Liver (tissue), 8 donors: ENCODE measurements at regions not wholly inside any gene's neighbourhood (a gene's known extent, or its start where the extent isn't known, plus 50 kb on each side); places are given as distances from the start of the nearest gene placed in this dataset.

Source experiments
- DNase-seq: peaks from one replicate; pipeline ENCODE4 v3.0.0-alpha.2; 2017; ENCODE audit warnings: low spot score
- H3K27ac ChIP-seq, 2 donors: one replicate each; pipeline ENCODE4 v1.7.0; 2013; ENCODE audit warnings: inconsistent platforms in 2 of 2, low read length in 2 of 2, control low read depth in 1 of 2, low read depth in 1 of 2, mild to moderate bottlenecking in 1 of 2
- H3K27me3 ChIP-seq, 4 donors: one replicate each; pipeline versions ENCODE4 v1.6.1 to v1.7.0; 2013; ENCODE audit warnings: low read length in 3 of 4, inconsistent platforms in 1 of 4, mild to moderate bottlenecking in 1 of 4, moderate library complexity in 1 of 4; ENCODE audit not compliant: control insufficient read depth in 4 of 4, insufficient read depth in 4 of 4
- H3K36me3 ChIP-seq, 4 donors: one replicate each; pipeline versions ENCODE4 v1.6.1 to v1.7.0; 2013; ENCODE audit warnings: low read length in 3 of 4, mild to moderate bottlenecking in 3 of 4, low read depth in 1 of 4, moderate library complexity in 1 of 4; ENCODE audit not compliant: control insufficient read depth in 4 of 4, insufficient read depth in 3 of 4
- H3K4me1 ChIP-seq, 4 donors: one replicate each; pipeline versions ENCODE4 v1.6.1 to v1.7.0; 2013; ENCODE audit warnings: low read length in 3 of 4, mild to moderate bottlenecking in 3 of 4, moderate library complexity in 1 of 4; ENCODE audit not compliant: control insufficient read depth in 4 of 4, insufficient read depth in 4 of 4
- H3K4me3 ChIP-seq, 3 donors: one replicate each; pipeline versions ENCODE4 v1.6.1 to v1.7.0; 2013; ENCODE audit warnings: low read length in 3 of 3, control low read depth in 1 of 3, low read depth in 1 of 3, mild to moderate bottlenecking in 1 of 3
- H3K9ac ChIP-seq, 2 donors: one replicate each; pipeline ENCODE4 v1.7.0; 2013; ENCODE audit warnings: low read length in 2 of 2, mild to moderate bottlenecking in 2 of 2, moderate library complexity in 2 of 2, control low read depth in 1 of 2, low read depth in 1 of 2
- H3K9me3 ChIP-seq, 4 donors: one replicate each; pipeline versions ENCODE4 v1.6.1 to v1.7.0; 2013; ENCODE audit warnings: low read length in 3 of 4; ENCODE audit not compliant: control insufficient read depth in 4 of 4
- GABPA ChIP-seq, 2 donors: IDR thresholded peaks in 1 of 2; conservative IDR thresholded peaks in 1 of 2; 2 replicates each; pipeline ENCODE4 v1.6.1; 2016; ENCODE audit warnings: antibody characterized with exemption in 2 of 2, mild to moderate bottlenecking in 1 of 2, moderate library complexity in 1 of 2
- HNF4A ChIP-seq, 2 donors: conservative IDR thresholded peaks; 2 replicates each; pipeline ENCODE4 v1.6.1; 2016; ENCODE audit warnings: antibody characterized with exemption in 2 of 2, mild to moderate bottlenecking in 2 of 2
- HNF4G ChIP-seq: IDR thresholded peaks from 2 replicates; pipeline ENCODE4 v1.6.1; 2016; ENCODE audit warnings: antibody characterized with exemption
- JUND ChIP-seq, 2 donors: IDR thresholded peaks; 2 replicates each; pipeline ENCODE4 v1.6.1; 2016; ENCODE audit warnings: antibody characterized with exemption in 2 of 2
- RAD21 ChIP-seq, 2 donors: IDR thresholded peaks; 2 replicates each; pipeline ENCODE4 v1.6.1; 2016; ENCODE audit warnings: antibody characterized with exemption in 2 of 2, mild to moderate bottlenecking in 2 of 2
- RXRA ChIP-seq, 2 donors: IDR thresholded peaks; 2 replicates each; pipeline ENCODE4 v1.6.1; 2017 to 2018; ENCODE audit warnings: antibody characterized with exemption in 2 of 2, mild to moderate bottlenecking in 1 of 2
- SP1 ChIP-seq: IDR thresholded peaks from 2 replicates; pipeline ENCODE4 v1.6.1; 2018; ENCODE audit warnings: antibody characterized with exemption, mild to moderate bottlenecking
- TAF1 ChIP-seq: conservative IDR thresholded peaks from 2 replicates; pipeline ENCODE4 v1.6.1; 2016; ENCODE audit warnings: antibody characterized with exemption, mild to moderate bottlenecking
- YY1 ChIP-seq: IDR thresholded peaks from 2 replicates; pipeline ENCODE4 v1.6.1; 2016; ENCODE audit warnings: antibody characterized with exemption, mild to moderate bottlenecking
- WGBS: extraction: QIAGEN DNeasy Blood & Tissue Kit; methylation state at CpG from one replicate; pipeline ENCODE4 v1.1.7; 2013; 5-methylcytosine and 5-hydroxymethylcytosine counted together
- TF ChIP-seq, protein P1 (sequence below): IDR thresholded peaks from 2 replicates; pipeline ENCODE4 v1.6.1; 2016; ENCODE audit warnings: antibody characterized with exemption
- TF ChIP-seq, protein P2 (sequence below): fragments of 150-350 bp; IDR thresholded peaks from 2 replicates; pipeline ENCODE4 v1.5.1; 2017; ENCODE audit warnings: improper control_type of control experiment, low read depth, low read length; ENCODE audit not compliant: missing input control
- TF ChIP-seq, protein P3 (sequence below): IDR thresholded peaks from 2 replicates; pipeline ENCODE4 v1.6.1; 2016; ENCODE audit warnings: antibody characterized with exemption
- TF ChIP-seq, protein P4 (sequence below): IDR thresholded peaks from 2 replicates; pipeline ENCODE4 v1.6.1; 2016; ENCODE audit warnings: antibody characterized with exemption, mild to moderate bottlenecking
- TF ChIP-seq, protein P5 (sequence below): IDR thresholded peaks from 2 replicates; pipeline ENCODE4 v1.6.1; 2016; ENCODE audit warnings: antibody characterized with exemption
- donor health status: healthy.
- donor health status: healthy.
- donor health status: healthy.
- donor health status: healthy.
- donor health status: healthy.

DNA sequence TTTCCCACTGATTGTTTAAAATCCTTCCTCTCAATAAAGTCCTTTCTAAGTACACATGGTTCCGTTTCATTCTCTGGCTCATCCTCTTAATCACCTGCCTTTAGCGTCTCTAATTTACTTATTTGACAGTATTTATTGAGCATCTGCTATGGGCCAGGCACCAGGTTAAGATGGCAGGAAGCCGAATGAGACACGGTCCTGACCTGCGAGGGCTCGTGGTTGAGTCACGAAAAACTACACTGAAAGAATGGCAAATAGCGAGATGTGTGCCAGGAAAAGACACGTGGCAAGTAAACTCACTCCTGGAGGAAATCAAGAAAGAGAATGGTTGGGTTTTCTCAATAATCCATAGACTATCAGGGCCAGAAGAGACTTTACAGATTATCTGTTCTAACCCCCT is 60.9 kb downstream of the HES1 start:
- DNase-seq: no peak
- no peak overlapping the region for H3K27ac ChIP-seq
- WGBS: 94% methylated on average over 9 of the region's 9 CpGs
- H3K4me1 ChIP-seq: no peaks in the 10 kb centered on the region
- TF ChIP-seq HNF4G: no peak
- no peak for TF ChIP-seq JUND (IDR thresholded peaks at IDR 0.05)
- no peak for TF ChIP-seq TAF1
- TF ChIP-seq RXRA (IDR thresholded peaks at IDR 0.05): no peak
- no peaks in the 10 kb centered on the region for H3K36me3 ChIP-seq
- no peaks in the 10 kb centered on the region for H3K9me3 ChIP-seq
- H3K4me3 ChIP-seq: no peak overlapping the region
- H3K27me3 ChIP-seq: no peaks in the 10 kb centered on the region
- H3K9ac ChIP-seq: no peak overlapping the region

DNA sequence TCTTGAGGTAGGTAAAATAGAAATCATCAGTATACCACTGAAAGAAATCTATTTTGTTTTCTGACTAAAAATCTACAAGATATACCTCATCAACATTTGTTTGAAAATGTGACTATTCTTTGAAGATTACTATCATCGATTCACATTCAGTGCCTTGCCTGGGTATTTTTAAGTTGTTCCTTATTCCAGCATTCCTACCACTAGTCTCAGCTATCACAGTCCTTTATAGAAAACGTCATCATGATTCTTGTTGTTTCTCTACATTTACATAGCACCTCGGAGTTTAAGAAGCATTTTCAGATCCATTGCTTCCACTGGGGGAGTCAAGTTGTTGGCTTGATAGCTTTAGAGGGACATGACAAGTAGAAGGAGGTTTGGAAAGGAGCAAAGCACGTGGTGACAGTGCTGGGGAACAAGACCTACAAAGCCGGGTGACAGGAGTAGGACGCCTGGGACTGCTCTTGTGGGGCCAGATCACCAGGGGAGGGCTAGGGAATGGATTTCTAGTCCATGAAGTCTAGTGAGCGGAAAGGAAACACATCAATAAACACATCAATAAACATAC is 61.5 kb downstream of the HES1 start:
- Histone ChIP-seq H3K9ac (no peak overlapping the region), H3K9me3 (no peaks in the 10 kb centered on the region), H3K4me3 (no peak overlapping the region), H3K4me1 (no peaks in the 10 kb centered on the region), H3K36me3 (no peaks in the 10 kb centered on the region), H3K27ac (no peak overlapping the region), H3K27me3 (no peaks in the 10 kb centered on the region)
- no peak for DNase-seq
- no peak for TF ChIP-seq GABPA (IDR thresholded peaks at IDR 0.05 in 1 of 2, conservative IDR thresholded peaks at IDR 0.05 in 1 of 2)
- no peak for TF ChIP-seq HNF4G
- TF ChIP-seq SP1: no peak
- TF ChIP-seq, protein P1, sequence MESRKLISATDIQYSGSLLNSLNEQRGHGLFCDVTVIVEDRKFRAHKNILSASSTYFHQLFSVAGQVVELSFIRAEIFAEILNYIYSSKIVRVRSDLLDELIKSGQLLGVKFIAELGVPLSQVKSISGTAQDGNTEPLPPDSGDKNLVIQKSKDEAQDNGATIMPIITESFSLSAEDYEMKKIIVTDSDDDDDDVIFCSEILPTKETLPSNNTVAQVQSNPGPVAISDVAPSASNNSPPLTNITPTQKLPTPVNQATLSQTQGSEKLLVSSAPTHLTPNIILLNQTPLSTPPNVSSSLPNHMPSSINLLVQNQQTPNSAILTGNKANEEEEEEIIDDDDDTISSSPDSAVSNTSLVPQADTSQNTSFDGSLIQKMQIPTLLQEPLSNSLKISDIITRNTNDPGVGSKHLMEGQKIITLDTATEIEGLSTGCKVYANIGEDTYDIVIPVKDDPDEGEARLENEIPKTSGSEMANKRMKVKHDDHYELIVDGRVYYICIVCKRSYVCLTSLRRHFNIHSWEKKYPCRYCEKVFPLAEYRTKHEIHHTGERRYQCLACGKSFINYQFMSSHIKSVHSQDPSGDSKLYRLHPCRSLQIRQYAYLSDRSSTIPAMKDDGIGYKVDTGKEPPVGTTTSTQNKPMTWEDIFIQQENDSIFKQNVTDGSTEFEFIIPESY: no peak
- TF ChIP-seq, protein P2, sequence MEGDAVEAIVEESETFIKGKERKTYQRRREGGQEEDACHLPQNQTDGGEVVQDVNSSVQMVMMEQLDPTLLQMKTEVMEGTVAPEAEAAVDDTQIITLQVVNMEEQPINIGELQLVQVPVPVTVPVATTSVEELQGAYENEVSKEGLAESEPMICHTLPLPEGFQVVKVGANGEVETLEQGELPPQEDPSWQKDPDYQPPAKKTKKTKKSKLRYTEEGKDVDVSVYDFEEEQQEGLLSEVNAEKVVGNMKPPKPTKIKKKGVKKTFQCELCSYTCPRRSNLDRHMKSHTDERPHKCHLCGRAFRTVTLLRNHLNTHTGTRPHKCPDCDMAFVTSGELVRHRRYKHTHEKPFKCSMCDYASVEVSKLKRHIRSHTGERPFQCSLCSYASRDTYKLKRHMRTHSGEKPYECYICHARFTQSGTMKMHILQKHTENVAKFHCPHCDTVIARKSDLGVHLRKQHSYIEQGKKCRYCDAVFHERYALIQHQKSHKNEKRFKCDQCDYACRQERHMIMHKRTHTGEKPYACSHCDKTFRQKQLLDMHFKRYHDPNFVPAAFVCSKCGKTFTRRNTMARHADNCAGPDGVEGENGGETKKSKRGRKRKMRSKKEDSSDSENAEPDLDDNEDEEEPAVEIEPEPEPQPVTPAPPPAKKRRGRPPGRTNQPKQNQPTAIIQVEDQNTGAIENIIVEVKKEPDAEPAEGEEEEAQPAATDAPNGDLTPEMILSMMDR: no peak
- TF ChIP-seq, protein P3, sequence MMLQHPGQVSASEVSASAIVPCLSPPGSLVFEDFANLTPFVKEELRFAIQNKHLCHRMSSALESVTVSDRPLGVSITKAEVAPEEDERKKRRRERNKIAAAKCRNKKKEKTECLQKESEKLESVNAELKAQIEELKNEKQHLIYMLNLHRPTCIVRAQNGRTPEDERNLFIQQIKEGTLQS: no peak
- no peak for TF ChIP-seq HNF4A (conservative IDR thresholded peaks at IDR 0.05)
- no peak for TF ChIP-seq YY1
- TF ChIP-seq, protein P4, sequence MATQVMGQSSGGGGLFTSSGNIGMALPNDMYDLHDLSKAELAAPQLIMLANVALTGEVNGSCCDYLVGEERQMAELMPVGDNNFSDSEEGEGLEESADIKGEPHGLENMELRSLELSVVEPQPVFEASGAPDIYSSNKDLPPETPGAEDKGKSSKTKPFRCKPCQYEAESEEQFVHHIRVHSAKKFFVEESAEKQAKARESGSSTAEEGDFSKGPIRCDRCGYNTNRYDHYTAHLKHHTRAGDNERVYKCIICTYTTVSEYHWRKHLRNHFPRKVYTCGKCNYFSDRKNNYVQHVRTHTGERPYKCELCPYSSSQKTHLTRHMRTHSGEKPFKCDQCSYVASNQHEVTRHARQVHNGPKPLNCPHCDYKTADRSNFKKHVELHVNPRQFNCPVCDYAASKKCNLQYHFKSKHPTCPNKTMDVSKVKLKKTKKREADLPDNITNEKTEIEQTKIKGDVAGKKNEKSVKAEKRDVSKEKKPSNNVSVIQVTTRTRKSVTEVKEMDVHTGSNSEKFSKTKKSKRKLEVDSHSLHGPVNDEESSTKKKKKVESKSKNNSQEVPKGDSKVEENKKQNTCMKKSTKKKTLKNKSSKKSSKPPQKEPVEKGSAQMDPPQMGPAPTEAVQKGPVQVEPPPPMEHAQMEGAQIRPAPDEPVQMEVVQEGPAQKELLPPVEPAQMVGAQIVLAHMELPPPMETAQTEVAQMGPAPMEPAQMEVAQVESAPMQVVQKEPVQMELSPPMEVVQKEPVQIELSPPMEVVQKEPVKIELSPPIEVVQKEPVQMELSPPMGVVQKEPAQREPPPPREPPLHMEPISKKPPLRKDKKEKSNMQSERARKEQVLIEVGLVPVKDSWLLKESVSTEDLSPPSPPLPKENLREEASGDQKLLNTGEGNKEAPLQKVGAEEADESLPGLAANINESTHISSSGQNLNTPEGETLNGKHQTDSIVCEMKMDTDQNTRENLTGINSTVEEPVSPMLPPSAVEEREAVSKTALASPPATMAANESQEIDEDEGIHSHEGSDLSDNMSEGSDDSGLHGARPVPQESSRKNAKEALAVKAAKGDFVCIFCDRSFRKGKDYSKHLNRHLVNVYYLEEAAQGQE: no peak
- TF ChIP-seq, protein P5, sequence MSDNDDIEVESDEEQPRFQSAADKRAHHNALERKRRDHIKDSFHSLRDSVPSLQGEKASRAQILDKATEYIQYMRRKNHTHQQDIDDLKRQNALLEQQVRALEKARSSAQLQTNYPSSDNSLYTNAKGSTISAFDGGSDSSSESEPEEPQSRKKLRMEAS: no peak
- TF ChIP-seq RAD21 (IDR thresholded peaks at IDR 0.05): no peak
- no peak for TF ChIP-seq TAF1
- whole genome bisulfite sequencing: 92% methylated on average over 7 of the region's 7 CpGs
